M059J (cell line): ENCODE measurements at regions not wholly inside any gene's neighbourhood (a gene's known extent, or its start where the extent isn't known, plus 50 kb on each side); places are given as distances from the start of the nearest gene placed in this dataset.
"Not testable (repeated sequence)": the region's sequence is repeated elsewhere in the genome, so short reads cannot be mapped to it uniquely, and the experiment has no call there.

ENCODE experiments used
- DNase-seq: peaks from one replicate; pipeline ENCODE4 v3.0.0-alpha.2; 2012; ENCODE audit warnings: low read depth

GRCh38 chr3:163551915-163552658 lies 1526.2 kb downstream of the SI start:
- DNase-seq = not testable (repeated sequence)

- DNase-seq = no peak
These were observed 1530.3 kb downstream of the SI start for GRCh38 chr3:163548015-163548414.

- DNase-seq = no peak
These were observed 1531.1 kb downstream of the SI start for GRCh38 chr3:163547014-163547685.

GRCh38 chr3:163543662-163544061 lies 1534.6 kb downstream of the SI start:
- no peak for DNase-seq

GRCh38 chr3:163541629-163542028 lies 1536.7 kb downstream of the SI start:
- no peak for DNase-seq

- DNase-seq = no peak
These were observed 1539.9 kb downstream of the SI start for GRCh38 chr3:163538387-163538786.

GRCh38 chr3:163533381-163533780 lies 1544.9 kb downstream of the SI start:
- DNase-seq = no peak

- no peak for DNase-seq
These were observed 1554.9 kb downstream of the SI start for GRCh38 chr3:163523375-163523774.

GRCh38 chr3:163521261-163521660 lies 1557.0 kb downstream of the SI start:
- DNase-seq = no peak

GRCh38 chr3:163518065-163518464 lies 1560.2 kb downstream of the SI start:
- DNase-seq = no peak

- DNase-seq = no peak
These were observed 1565.1 kb downstream of the SI start for GRCh38 chr3:163513149-163513657.

- no peak for DNase-seq
These were observed 1570.1 kb downstream of the SI start for GRCh38 chr3:163508206-163508605.

GRCh38 chr3:163504974-163505373 lies 1573.3 kb downstream of the SI start:
- no peak for DNase-seq

GRCh38 chr3:163499736-163500219 lies 1578.5 kb downstream of the SI start:
- not testable (repeated sequence) for DNase-seq

GRCh38 chr3:163498842-163499735 lies 1579.2 kb downstream of the SI start:
- DNase-seq = not testable (repeated sequence)

- DNase-seq = no peak
These were observed 1586.6 kb downstream of the SI start for GRCh38 chr3:163491714-163492113.

- DNase-seq = peak; percentile 13
These were observed 1588.2 kb downstream of the SI start for GRCh38 chr3:163490119-163490518.

- DNase-seq = no peak
These were observed 1595.6 kb downstream of the SI start for GRCh38 chr3:163482695-163483094.

GRCh38 chr3:163481738-163482137 lies 1596.6 kb downstream of the SI start:
- DNase-seq = no peak

GRCh38 chr3:163476179-163476578 lies 1602.1 kb downstream of the SI start:
- no peak for DNase-seq

GRCh38 chr3:163474766-163475165 lies 1603.5 kb downstream of the SI start:
- no peak for DNase-seq
